ENCODE measurements at regions not wholly inside any gene's neighbourhood (a gene's known extent, or its start where the extent isn't known, plus 50 kb on each side); places are given as distances from the start of the nearest gene placed in this dataset.

GRCh38 chr20:39424962-39425678 lies 463.0 kb downstream of the DHX35 start:
- DNase-seq (ENCODE audit: low read depth in 2 of 2): no peak

- DNase-seq (ENCODE audit: low read depth in 2 of 2): no peak
These were observed 459.5 kb downstream of the DHX35 start for GRCh38 chr20:39421571-39422105.

- no peak for DNase-seq (ENCODE audit: low read depth in 2 of 2)
These were observed 449.9 kb downstream of the DHX35 start for GRCh38 chr20:39412091-39412490.

- DNase-seq (ENCODE audit: low read depth in 2 of 2): no peak
These were observed 437.3 kb downstream of the DHX35 start for GRCh38 chr20:39399463-39399862.

GRCh38 chr20:39398656-39399055 lies 436.5 kb downstream of the DHX35 start:
- DNase-seq (ENCODE audit: low read depth in 2 of 2): no peak

- DNase-seq (ENCODE audit: low read depth in 2 of 2): no peak
These were observed 435.5 kb downstream of the DHX35 start for GRCh38 chr20:39397646-39398045.

GRCh38 chr20:39395478-39396291 lies 433.5 kb downstream of the DHX35 start:
- DNase-seq (ENCODE audit: low read depth in 2 of 2): no peak

- DNase-seq (ENCODE audit: low read depth in 2 of 2): no peak
These were observed 432.3 kb downstream of the DHX35 start for GRCh38 chr20:39394461-39394860.

- DNase-seq (ENCODE audit: low read depth in 2 of 2): no peak
These were observed 428.0 kb downstream of the DHX35 start for GRCh38 chr20:39390186-39390585.

GRCh38 chr20:39381595-39381994 lies 419.5 kb downstream of the DHX35 start:
- DNase-seq (ENCODE audit: low read depth in 2 of 2): no peak

- no peak for DNase-seq (ENCODE audit: low read depth in 2 of 2)
These were observed 416.6 kb downstream of the DHX35 start for GRCh38 chr20:39378776-39379175.

GRCh38 chr20:39376788-39377187 lies 414.6 kb downstream of the DHX35 start:
- no peak for DNase-seq (ENCODE audit: low read depth in 2 of 2)

GRCh38 chr20:39364320-39364719 lies 402.2 kb downstream of the DHX35 start:
- DNase-seq (ENCODE audit: low read depth in 2 of 2): no peak

GRCh38 chr20:39359981-39360620 lies 398.0 kb downstream of the DHX35 start:
- DNase-seq (ENCODE audit: low read depth in 2 of 2): no peak

- DNase-seq (ENCODE audit: low read depth in 2 of 2): no peak
These were observed 395.9 kb downstream of the DHX35 start for GRCh38 chr20:39358052-39358451.

GRCh38 chr20:39356908-39357307 lies 394.8 kb downstream of the DHX35 start:
- DNase-seq (ENCODE audit: low read depth in 2 of 2): no peak

GRCh38 chr20:39349240-39349639 lies 387.1 kb downstream of the DHX35 start:
- DNase-seq (ENCODE audit: low read depth in 2 of 2): no peak

- no peak for DNase-seq (ENCODE audit: low read depth in 2 of 2)
These were observed 385.5 kb downstream of the DHX35 start for GRCh38 chr20:39347626-39348025.

- no peak for DNase-seq (ENCODE audit: low read depth in 2 of 2)
These were observed 380.3 kb downstream of the DHX35 start for GRCh38 chr20:39342463-39342862.

- DNase-seq (ENCODE audit: low read depth in 2 of 2): no peak
These were observed 376.6 kb downstream of the DHX35 start for GRCh38 chr20:39338469-39339376.

- DNase-seq (ENCODE audit: low read depth in 2 of 2): no peak
These were observed 371.1 kb downstream of the DHX35 start for GRCh38 chr20:39333211-39333610.

Data from stimulated activated CD4-positive, alpha-beta T cell treated with anti-CD3 and anti-CD28 coated beads, Interleukin-1b, Interleukin-23, amount 100 ng/mL, for 4 hours (primary cell).